KMS-11 (cell line): ENCODE measurements at regions not wholly inside any gene's neighbourhood (a gene's known extent, or its start where the extent isn't known, plus 50 kb on each side); places are given as distances from the start of the nearest gene placed in this dataset.
"Not testable (repeated sequence)": the region's sequence is repeated elsewhere in the genome, so short reads cannot be mapped to it uniquely, and the experiment has no call there.

Experiments
- H2AFZ ChIP-seq: fragments of 200-600 bp; sonication (generic); 2 replicates; pipeline ENCODE4 v1.6.1; 2016; ENCODE audit warnings: antibody characterized with exemption, mixed run types, low read depth
- H3K27ac ChIP-seq: fragments of 200-600 bp; sonication (generic); 2 replicates; pipeline ENCODE4 v1.6.1; 2016; ENCODE audit warnings: mild to moderate bottlenecking, mixed run types
- H3K27me3 ChIP-seq: fragments of 200-600 bp; sonication (generic); 2 replicates; pipeline ENCODE4 v1.6.1; 2017; ENCODE audit warnings: mild to moderate bottlenecking, low read depth, mixed run types, moderate library complexity; ENCODE audit not compliant: insufficient read depth
- H3K36me3 ChIP-seq: fragments of 200-600 bp; sonication (generic); 2 replicates; pipeline ENCODE4 v1.6.1; 2017; ENCODE audit warnings: mild to moderate bottlenecking, mixed run types; ENCODE audit not compliant: insufficient read depth
- H3K4me1 ChIP-seq: fragments of 200-600 bp; sonication (generic); 2 replicates; pipeline ENCODE4 v1.6.1; 2016; ENCODE audit warnings: mild to moderate bottlenecking, low read depth, mixed run types; ENCODE audit not compliant: poor library complexity, severe bottlenecking
- H3K4me2 ChIP-seq: fragments of 200-600 bp; sonication (generic); 2 replicates; pipeline ENCODE4 v1.7.0; 2016; ENCODE audit warnings: mild to moderate bottlenecking, mixed run types
- H3K4me3 ChIP-seq: fragments of 200-600 bp; sonication (generic); IDR thresholded peaks from 2 replicates; pipeline ENCODE4 v1.6.1; 2017; ENCODE audit warnings: low read depth, low read length, mixed read lengths; ENCODE audit not compliant: insufficient read depth
- H3K79me2 ChIP-seq: fragments of 200-600 bp; sonication (generic); 2 replicates; pipeline ENCODE4 v1.6.1; 2016; ENCODE audit warnings: low read depth, mixed run types; ENCODE audit not compliant: insufficient read depth
- H3K9ac ChIP-seq: fragments of 200-600 bp; sonication (generic); 2 replicates; pipeline ENCODE4 v1.6.1; 2016; ENCODE audit warnings: mild to moderate bottlenecking, mixed run types
- H4K20me1 ChIP-seq: fragments of 200-600 bp; sonication (generic); 2 replicates; pipeline ENCODE4 v1.6.1; 2016; ENCODE audit warnings: mild to moderate bottlenecking, mixed run types; ENCODE audit not compliant: insufficient read depth
- TF ChIP-seq, protein P1 (sequence below): fragments of 200-600 bp; sonication (generic); conservative IDR thresholded peaks from 2 replicates; pipeline ENCODE4 v1.6.1; 2017; ENCODE audit warnings: low read depth, mild to moderate bottlenecking, antibody characterized with exemption, low read length, moderate library complexity, mixed read lengths

DNA sequence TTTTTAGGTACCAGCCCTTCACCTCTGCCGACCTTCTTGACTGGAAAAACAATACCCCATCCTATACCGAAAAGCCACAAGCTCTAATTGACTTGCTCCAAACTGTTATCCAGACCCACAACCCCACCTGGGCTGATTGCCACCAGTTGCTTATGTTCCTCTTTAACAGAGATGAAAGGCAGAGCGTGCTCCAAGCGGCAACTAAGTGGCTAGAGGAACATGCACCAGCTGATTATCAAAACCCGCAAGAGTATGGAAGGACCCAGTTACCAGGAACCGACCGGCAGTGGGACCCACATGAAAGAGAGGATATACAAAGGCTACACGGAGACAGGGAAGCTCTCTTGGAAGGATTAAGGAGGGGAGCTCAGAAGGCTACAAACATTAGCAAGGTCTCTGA is 86.1 kb upstream of the TANC1 start:
- no peaks in the 10 kb centered on the region for H3K36me3 ChIP-seq
- no peaks in the 10 kb centered on the region for H3K27me3 ChIP-seq
- TF ChIP-seq, protein P1, sequence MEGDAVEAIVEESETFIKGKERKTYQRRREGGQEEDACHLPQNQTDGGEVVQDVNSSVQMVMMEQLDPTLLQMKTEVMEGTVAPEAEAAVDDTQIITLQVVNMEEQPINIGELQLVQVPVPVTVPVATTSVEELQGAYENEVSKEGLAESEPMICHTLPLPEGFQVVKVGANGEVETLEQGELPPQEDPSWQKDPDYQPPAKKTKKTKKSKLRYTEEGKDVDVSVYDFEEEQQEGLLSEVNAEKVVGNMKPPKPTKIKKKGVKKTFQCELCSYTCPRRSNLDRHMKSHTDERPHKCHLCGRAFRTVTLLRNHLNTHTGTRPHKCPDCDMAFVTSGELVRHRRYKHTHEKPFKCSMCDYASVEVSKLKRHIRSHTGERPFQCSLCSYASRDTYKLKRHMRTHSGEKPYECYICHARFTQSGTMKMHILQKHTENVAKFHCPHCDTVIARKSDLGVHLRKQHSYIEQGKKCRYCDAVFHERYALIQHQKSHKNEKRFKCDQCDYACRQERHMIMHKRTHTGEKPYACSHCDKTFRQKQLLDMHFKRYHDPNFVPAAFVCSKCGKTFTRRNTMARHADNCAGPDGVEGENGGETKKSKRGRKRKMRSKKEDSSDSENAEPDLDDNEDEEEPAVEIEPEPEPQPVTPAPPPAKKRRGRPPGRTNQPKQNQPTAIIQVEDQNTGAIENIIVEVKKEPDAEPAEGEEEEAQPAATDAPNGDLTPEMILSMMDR, result no peak
- no peak overlapping the region for H3K4me2 ChIP-seq
- H3K27ac ChIP-seq, result no peak overlapping the region
- no peak overlapping the region for H2AFZ ChIP-seq
- H3K9ac ChIP-seq, result no peak overlapping the region
- H4K20me1 ChIP-seq, result no peaks in the 10 kb centered on the region
- H3K4me3 ChIP-seq, result no peak overlapping the region
- no peaks in the 10 kb centered on the region for H3K79me2 ChIP-seq
- H3K4me1 ChIP-seq, result peaks cover 11% of the 10 kb centered on the region

- H3K4me3 ChIP-seq, H3K27me3 ChIP-seq, H4K20me1 ChIP-seq, H3K9ac ChIP-seq, H3K27ac ChIP-seq, H3K36me3 ChIP-seq, H3K4me2 ChIP-seq, H2AFZ ChIP-seq, H3K79me2 ChIP-seq: not testable (repeated sequence)
- peaks cover 11% of the 10 kb centered on the region for H3K4me1 ChIP-seq
These were observed 83.9 kb upstream of the TANC1 start for GRCh38 chr2:158884552-158884951.

- Histone ChIP-seq H3K4me1 (peaks cover 11% of the 10 kb centered on the region), H2AFZ (peak overlapping the region; percentile 7; the same call in 1 of the 2 replicates)
- not testable (repeated sequence) for H3K27ac ChIP-seq, H3K79me2 ChIP-seq, H3K4me3 ChIP-seq, H3K4me2 ChIP-seq, H3K9ac ChIP-seq, H3K27me3 ChIP-seq, H3K36me3 ChIP-seq, H4K20me1 ChIP-seq
- TF ChIP-seq, protein P1, result peak; percentile 41; the same call in 1 of the 2 replicates
These were observed 83.3 kb upstream of the TANC1 start for GRCh38 chr2:158885018-158885678.

- not testable (repeated sequence) for H3K27me3 ChIP-seq, H4K20me1 ChIP-seq, H3K27ac ChIP-seq, H3K9ac ChIP-seq, H3K4me2 ChIP-seq, H3K36me3 ChIP-seq, H3K4me3 ChIP-seq, H3K79me2 ChIP-seq
- peak overlapping the region; percentile 7; the same call in 1 of the 2 replicates for H2AFZ ChIP-seq
- peaks cover 11% of the 10 kb centered on the region for H3K4me1 ChIP-seq
These were observed 82.8 kb upstream of the TANC1 start for GRCh38 chr2:158885679-158886050.

GRCh38 chr2:158889135-158889853 is 79.1 kb upstream of the TANC1 start:
- H3K4me3 ChIP-seq, result no peak overlapping the region
- peaks cover 11% of the 10 kb centered on the region for H3K4me1 ChIP-seq
- no peak overlapping the region for H3K9ac ChIP-seq
- no peaks in the 10 kb centered on the region for H3K36me3 ChIP-seq
- no peaks in the 10 kb centered on the region for H3K79me2 ChIP-seq
- H3K27ac ChIP-seq, result no peak overlapping the region
- H3K4me2 ChIP-seq, result no peak overlapping the region
- TF ChIP-seq, protein P1, result no peak
- no peak overlapping the region for H2AFZ ChIP-seq
- H3K27me3 ChIP-seq, result no peaks in the 10 kb centered on the region
- no peaks in the 10 kb centered on the region for H4K20me1 ChIP-seq
